ENCODE measurements at regions not wholly inside any gene's neighbourhood (a gene's known extent, or its start where the extent isn't known, plus 50 kb on each side); places are given as distances from the start of the nearest gene placed in this dataset.

DNA sequence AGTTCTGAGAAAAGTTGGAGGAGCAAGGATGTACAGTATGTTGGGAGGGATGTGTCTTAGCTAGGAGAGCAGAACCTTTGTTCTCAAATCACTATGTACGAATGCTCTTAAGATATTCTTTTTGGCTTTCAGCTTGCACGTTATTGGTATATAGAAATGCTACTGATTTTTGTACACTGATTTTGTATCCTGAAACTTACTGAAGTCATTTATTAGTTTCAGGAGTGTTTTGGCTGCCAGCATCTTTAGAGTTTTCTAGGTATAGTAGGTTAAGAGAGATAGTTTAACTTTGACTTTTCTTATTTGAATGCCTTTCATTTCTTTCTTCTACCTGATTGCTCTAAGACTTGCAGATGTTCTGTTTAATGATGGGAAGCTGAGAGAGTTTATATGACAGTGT, 442.8 kb upstream of the FBXO33 start:
- DNase-seq, result no peak
- Histone ChIP-seq H4K20me1 (ENCODE audit: insufficient read depth) (no peaks in the 10 kb centered on the region), H2AFZ (ENCODE audit: low read depth) (no peak overlapping the region), H3K9me3 (no peaks in the 10 kb centered on the region), H3K4me1 (ENCODE audit: control insufficient read depth in 1 of 2, insufficient read depth in 2 of 2, low read depth in 1 of 2, low read length in 1 of 2) (no peaks in the 10 kb centered on the region), H3K27ac (ENCODE audit: low read depth in 2 of 2, low read length in 1 of 2) (no peak overlapping the region), H3K4me3 (ENCODE audit: low read depth in 2 of 2, low read length in 1 of 2) (no peak overlapping the region), H3K27me3 (ENCODE audit: insufficient read depth) (no peaks in the 10 kb centered on the region), H3K9me2 (no peaks in the 10 kb centered on the region), H3K4me2 (no peak overlapping the region), H3F3A (replicated peaks; ENCODE audit: insufficient read depth) (no peaks in the 10 kb centered on the region), H3K36me3 (replicated peaks in 1 of 2; ENCODE audit: control insufficient read depth in 1 of 2, insufficient read depth in 2 of 2, low read length in 1 of 2) (no peaks in the 10 kb centered on the region), H3K79me2 (ENCODE audit: insufficient read depth) (no peaks in the 10 kb centered on the region), H3K9ac (no peak overlapping the region)
- ChIA-PET POLR2A (no interaction called here), CTCF (no interaction called here)
- WGBS (ENCODE audit: low lambda C conversion rate), result 4% methylated on average over 2 of the region's 2 CpGs
- TF ChIP-seq, protein P1, sequence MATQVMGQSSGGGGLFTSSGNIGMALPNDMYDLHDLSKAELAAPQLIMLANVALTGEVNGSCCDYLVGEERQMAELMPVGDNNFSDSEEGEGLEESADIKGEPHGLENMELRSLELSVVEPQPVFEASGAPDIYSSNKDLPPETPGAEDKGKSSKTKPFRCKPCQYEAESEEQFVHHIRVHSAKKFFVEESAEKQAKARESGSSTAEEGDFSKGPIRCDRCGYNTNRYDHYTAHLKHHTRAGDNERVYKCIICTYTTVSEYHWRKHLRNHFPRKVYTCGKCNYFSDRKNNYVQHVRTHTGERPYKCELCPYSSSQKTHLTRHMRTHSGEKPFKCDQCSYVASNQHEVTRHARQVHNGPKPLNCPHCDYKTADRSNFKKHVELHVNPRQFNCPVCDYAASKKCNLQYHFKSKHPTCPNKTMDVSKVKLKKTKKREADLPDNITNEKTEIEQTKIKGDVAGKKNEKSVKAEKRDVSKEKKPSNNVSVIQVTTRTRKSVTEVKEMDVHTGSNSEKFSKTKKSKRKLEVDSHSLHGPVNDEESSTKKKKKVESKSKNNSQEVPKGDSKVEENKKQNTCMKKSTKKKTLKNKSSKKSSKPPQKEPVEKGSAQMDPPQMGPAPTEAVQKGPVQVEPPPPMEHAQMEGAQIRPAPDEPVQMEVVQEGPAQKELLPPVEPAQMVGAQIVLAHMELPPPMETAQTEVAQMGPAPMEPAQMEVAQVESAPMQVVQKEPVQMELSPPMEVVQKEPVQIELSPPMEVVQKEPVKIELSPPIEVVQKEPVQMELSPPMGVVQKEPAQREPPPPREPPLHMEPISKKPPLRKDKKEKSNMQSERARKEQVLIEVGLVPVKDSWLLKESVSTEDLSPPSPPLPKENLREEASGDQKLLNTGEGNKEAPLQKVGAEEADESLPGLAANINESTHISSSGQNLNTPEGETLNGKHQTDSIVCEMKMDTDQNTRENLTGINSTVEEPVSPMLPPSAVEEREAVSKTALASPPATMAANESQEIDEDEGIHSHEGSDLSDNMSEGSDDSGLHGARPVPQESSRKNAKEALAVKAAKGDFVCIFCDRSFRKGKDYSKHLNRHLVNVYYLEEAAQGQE (IDR thresholded peaks at IDR 0.05; ENCODE audit: low read depth, low read length), result no peak
- TF ChIP-seq MXI1 (IDR thresholded peaks at IDR 0.05; ENCODE audit: low read depth, low read length) (no peak), EZH2phosphoT487 (IDR thresholded peaks at IDR 0.05; ENCODE audit: borderline replicate concordance, low read depth) (no peak), RAD21 (IDR thresholded peaks at IDR 0.05; ENCODE audit: low read length) (no peak), FOSL2 (IDR thresholded peaks at IDR 0.05; ENCODE audit: borderline replicate concordance, low read depth) (no peak), GATA2 (CRISPR knock-in tag; IDR thresholded peaks at IDR 0.05) (no peak), SIN3A (IDR thresholded peaks at IDR 0.05; ENCODE audit: borderline replicate concordance, low read depth, low read length) (no peak), EP300 (IDR thresholded peaks at IDR 0.05; ENCODE audit: borderline replicate concordance in 1 of 2, low read depth in 1 of 2, low read length in 1 of 2) (no peak), POLR2AphosphoS5 (IDR thresholded peaks at IDR 0.05; ENCODE audit: low read depth, low read length) (no peak), NFIC (IDR thresholded peaks at IDR 0.05; ENCODE audit: borderline replicate concordance) (no peak), TAF1 (IDR thresholded peaks at IDR 0.05; ENCODE audit: borderline replicate concordance, low read depth, low read length) (no peak), JUND (IDR thresholded peaks at IDR 0.05) (no peak)
- TF ChIP-seq, protein P2, sequence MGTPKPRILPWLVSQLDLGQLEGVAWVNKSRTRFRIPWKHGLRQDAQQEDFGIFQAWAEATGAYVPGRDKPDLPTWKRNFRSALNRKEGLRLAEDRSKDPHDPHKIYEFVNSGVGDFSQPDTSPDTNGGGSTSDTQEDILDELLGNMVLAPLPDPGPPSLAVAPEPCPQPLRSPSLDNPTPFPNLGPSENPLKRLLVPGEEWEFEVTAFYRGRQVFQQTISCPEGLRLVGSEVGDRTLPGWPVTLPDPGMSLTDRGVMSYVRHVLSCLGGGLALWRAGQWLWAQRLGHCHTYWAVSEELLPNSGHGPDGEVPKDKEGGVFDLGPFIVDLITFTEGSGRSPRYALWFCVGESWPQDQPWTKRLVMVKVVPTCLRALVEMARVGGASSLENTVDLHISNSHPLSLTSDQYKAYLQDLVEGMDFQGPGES (IDR thresholded peaks at IDR 0.05; ENCODE audit: low read depth, low read length), result no peak
- TF ChIP-seq, protein P3, sequence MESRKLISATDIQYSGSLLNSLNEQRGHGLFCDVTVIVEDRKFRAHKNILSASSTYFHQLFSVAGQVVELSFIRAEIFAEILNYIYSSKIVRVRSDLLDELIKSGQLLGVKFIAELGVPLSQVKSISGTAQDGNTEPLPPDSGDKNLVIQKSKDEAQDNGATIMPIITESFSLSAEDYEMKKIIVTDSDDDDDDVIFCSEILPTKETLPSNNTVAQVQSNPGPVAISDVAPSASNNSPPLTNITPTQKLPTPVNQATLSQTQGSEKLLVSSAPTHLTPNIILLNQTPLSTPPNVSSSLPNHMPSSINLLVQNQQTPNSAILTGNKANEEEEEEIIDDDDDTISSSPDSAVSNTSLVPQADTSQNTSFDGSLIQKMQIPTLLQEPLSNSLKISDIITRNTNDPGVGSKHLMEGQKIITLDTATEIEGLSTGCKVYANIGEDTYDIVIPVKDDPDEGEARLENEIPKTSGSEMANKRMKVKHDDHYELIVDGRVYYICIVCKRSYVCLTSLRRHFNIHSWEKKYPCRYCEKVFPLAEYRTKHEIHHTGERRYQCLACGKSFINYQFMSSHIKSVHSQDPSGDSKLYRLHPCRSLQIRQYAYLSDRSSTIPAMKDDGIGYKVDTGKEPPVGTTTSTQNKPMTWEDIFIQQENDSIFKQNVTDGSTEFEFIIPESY (IDR thresholded peaks at IDR 0.05; ENCODE audit: borderline replicate concordance, low read depth), result no peak
- TF ChIP-seq, protein P4, sequence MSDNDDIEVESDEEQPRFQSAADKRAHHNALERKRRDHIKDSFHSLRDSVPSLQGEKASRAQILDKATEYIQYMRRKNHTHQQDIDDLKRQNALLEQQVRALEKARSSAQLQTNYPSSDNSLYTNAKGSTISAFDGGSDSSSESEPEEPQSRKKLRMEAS (IDR thresholded peaks at IDR 0.05; ENCODE audit: low read depth), result no peak
- TF ChIP-seq, protein P5, sequence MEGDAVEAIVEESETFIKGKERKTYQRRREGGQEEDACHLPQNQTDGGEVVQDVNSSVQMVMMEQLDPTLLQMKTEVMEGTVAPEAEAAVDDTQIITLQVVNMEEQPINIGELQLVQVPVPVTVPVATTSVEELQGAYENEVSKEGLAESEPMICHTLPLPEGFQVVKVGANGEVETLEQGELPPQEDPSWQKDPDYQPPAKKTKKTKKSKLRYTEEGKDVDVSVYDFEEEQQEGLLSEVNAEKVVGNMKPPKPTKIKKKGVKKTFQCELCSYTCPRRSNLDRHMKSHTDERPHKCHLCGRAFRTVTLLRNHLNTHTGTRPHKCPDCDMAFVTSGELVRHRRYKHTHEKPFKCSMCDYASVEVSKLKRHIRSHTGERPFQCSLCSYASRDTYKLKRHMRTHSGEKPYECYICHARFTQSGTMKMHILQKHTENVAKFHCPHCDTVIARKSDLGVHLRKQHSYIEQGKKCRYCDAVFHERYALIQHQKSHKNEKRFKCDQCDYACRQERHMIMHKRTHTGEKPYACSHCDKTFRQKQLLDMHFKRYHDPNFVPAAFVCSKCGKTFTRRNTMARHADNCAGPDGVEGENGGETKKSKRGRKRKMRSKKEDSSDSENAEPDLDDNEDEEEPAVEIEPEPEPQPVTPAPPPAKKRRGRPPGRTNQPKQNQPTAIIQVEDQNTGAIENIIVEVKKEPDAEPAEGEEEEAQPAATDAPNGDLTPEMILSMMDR (IDR thresholded peaks at IDR 0.05), result no peak
